ENCODE measurements at regions not wholly inside any gene's neighbourhood (a gene's known extent, or its start where the extent isn't known, plus 50 kb on each side); places are given as distances from the start of the nearest gene placed in this dataset.

DNA sequence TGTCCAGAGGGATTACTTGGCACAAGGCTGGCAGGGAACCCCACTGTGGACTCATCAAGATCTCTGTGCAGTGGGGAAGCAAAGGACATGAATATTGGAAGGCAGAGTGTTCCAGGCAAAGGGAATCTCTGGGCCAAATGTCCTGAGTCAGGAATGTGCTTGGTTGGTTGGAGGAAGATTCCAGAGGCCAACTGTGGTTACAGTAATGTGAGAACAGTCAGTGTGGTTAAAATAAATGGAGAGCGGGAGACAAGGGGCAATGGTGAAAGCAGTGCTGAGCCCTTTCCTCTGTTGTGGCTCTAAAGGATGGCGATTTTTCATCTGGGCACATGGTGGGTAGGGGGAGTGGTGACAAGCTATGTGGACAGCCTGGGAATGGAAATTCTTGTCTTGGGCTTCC is 948.2 kb downstream of the BCL11B start:
- TF ChIP-seq CTCF (IDR thresholded peaks at IDR 0.05; ENCODE audit: control extremely low read depth, extremely low read depth, low read depth, missing control alignments): no peak
- no peak for DNase-seq (ENCODE audit: extremely low spot score)
- POLR2A ChIA-PET: no interaction called here
- CTCF ChIA-PET: interaction anchor here (1.4 kb wide), 1 partner anchor 26 kb away, joined by 3 read pairs; no protein-coding TSS in a partner anchor

GRCh38 chr14:98325761-98326160 is 946.2 kb downstream of the BCL11B start:
- POLR2A ChIA-PET: no interaction called here
- TF ChIP-seq CTCF (IDR thresholded peaks at IDR 0.05; ENCODE audit: control extremely low read depth, extremely low read depth, low read depth, missing control alignments): no peak
- CTCF ChIA-PET: interaction anchor here (2.0 kb wide), 1 partner anchor 18 kb away, joined by 6 read pairs; no protein-coding TSS in a partner anchor
- no peak for DNase-seq (ENCODE audit: extremely low spot score)

DNA sequence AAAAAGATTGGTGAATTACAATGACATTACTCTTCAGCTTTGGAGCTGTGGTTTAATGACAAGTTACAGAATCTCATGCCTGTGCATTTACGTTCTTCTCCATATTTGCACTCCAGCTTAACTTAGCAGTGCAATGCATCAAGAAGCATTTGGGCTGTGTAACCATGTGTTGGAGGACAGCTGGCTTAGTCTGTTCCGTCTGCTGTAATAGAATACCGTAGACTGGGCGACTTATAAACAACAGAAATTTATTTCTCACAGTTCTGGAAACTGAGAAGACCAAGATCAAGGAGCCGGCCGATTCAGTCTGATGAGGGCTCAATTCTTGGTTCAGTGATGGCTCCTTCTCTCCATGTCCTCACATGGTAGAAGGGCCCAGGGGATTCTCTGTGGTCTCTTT is 943.5 kb downstream of the BCL11B start:
- ChIA-PET POLR2A (no interaction called here), CTCF (no interaction called here)

DNA sequence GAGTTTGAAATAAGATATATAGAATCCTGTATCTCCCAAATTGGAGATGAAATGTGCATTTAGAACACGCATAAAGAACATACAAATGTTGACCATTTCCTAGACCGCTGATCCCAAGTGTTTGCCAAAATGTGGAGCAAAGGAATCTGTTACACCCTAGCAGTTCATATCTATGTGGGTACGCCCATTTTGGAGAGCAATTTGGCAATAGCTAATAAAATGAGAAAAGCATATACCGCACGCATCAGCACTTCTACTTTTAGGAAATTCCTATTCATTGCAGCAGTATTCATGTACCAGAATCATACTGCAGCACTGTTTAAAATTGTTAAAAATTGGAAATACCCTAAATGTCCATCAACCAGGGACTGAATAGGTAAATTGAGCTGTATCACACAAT is 937.8 kb downstream of the BCL11B start:
- DNase-seq (ENCODE audit: extremely low spot score): no peak
- ChIA-PET POLR2A (no interaction called here), CTCF (no interaction called here)
- TF ChIP-seq CTCF (IDR thresholded peaks at IDR 0.05; ENCODE audit: control extremely low read depth, extremely low read depth, low read depth, missing control alignments): no peak

More for the DNA sequence above, 943.5 kb downstream of the BCL11B start:
- TF ChIP-seq CTCF (IDR thresholded peaks at IDR 0.05; ENCODE audit: control extremely low read depth, extremely low read depth, low read depth, missing control alignments): no peak
- no peak for DNase-seq (ENCODE audit: extremely low spot score)

GRCh38 chr14:98341211-98341610 is 930.8 kb downstream of the BCL11B start:
- no peak for TF ChIP-seq CTCF (IDR thresholded peaks at IDR 0.05; ENCODE audit: control extremely low read depth, extremely low read depth, low read depth, missing control alignments)
- CTCF ChIA-PET: no interaction called here
- no peak for DNase-seq (ENCODE audit: extremely low spot score)
- POLR2A ChIA-PET: no interaction called here

- no peak for DNase-seq (ENCODE audit: extremely low spot score)
- no peak for TF ChIP-seq CTCF (IDR thresholded peaks at IDR 0.05; ENCODE audit: control extremely low read depth, extremely low read depth, low read depth, missing control alignments)
- ChIA-PET POLR2A (no interaction called here), CTCF (no interaction called here)
Observed at GRCh38 chr14:98345161-98345560, 926.8 kb downstream of the BCL11B start.

DNA sequence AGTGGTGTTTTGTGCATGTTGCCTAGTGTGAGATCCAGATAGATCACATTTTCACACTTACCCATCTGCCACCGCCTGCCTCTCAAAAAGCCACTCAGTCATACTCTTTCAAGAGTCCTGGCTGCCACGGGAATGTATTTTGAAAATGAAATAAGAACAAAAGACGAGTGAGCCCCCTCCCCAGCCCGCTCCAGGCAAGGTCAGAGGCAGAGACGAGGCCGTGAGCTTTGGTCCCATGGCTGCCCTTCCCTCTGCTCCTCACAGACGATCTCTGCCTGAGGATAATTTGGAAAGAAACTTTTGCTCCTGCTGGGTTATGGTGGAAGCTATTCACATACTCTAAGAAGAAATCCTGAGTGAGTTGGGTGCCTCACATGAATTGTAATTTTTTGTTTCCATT is 924.3 kb downstream of the BCL11B start:
- POLR2A ChIA-PET: no interaction called here
- CTCF ChIA-PET: interaction anchor here (1.4 kb wide), 1 partner anchor 9 kb away, joined by 4 read pairs; no protein-coding TSS in a partner anchor
- no peak for DNase-seq (ENCODE audit: extremely low spot score)
- no peak for TF ChIP-seq CTCF (IDR thresholded peaks at IDR 0.05; ENCODE audit: control extremely low read depth, extremely low read depth, low read depth, missing control alignments)
